Cardiac muscle cell (in vitro differentiated cells and primary cell): ENCODE measurements at regions not wholly inside any gene's neighbourhood (a gene's known extent, or its start where the extent isn't known, plus 50 kb on each side); places are given as distances from the start of the nearest gene placed in this dataset.
A peak's percentile ranks its signal among the peaks of the same experiment; 100 is the strongest.

ENCODE experiments used
- DNase-seq, 2 donors: peaks; one replicate each; pipeline versions ENCODE4 v3.0.0 to v3.0.0-alpha.2; 2010 to 2017; ENCODE audit warnings: low read depth in 1 of 2, low spot score in 1 of 2
- H3K27ac ChIP-seq: fragments of 200-600 bp; sonication (generic); 2 replicates; pipeline ENCODE4 v1.5.1; 2016
- H3K27me3 ChIP-seq: fragments of 200-600 bp; sonication (generic); 2 replicates; pipeline ENCODE4 v1.6.0; 2016; ENCODE audit warnings: control low read depth
- H3K36me3 ChIP-seq: fragments of 200-600 bp; sonication (generic); 2 replicates; pipeline ENCODE4 v1.5.1; 2016; ENCODE audit warnings: control low read depth
- H3K4me1 ChIP-seq: fragments of 200-600 bp; sonication (generic); 2 replicates; pipeline ENCODE4 v1.8.1; 2017; ENCODE audit warnings: low read depth, mild to moderate bottlenecking, mixed run types
- H3K4me3 ChIP-seq: fragments of 200-600 bp; sonication (generic); 2 replicates; pipeline ENCODE4 v1.5.1; 2016; ENCODE audit warnings: mild to moderate bottlenecking
- H3K9me3 ChIP-seq: fragments of 200-600 bp; sonication (generic); 2 replicates; pipeline ENCODE4 v1.5.1; 2017; ENCODE audit warnings: low read depth, mild to moderate bottlenecking, control low read depth
- TF ChIP-seq, protein P1 (sequence below): IDR thresholded peaks from 2 replicates; pipeline ENCODE4 v1.5.1; 2012; ENCODE audit warnings: low read depth, mild to moderate bottlenecking, low read length

DNA sequence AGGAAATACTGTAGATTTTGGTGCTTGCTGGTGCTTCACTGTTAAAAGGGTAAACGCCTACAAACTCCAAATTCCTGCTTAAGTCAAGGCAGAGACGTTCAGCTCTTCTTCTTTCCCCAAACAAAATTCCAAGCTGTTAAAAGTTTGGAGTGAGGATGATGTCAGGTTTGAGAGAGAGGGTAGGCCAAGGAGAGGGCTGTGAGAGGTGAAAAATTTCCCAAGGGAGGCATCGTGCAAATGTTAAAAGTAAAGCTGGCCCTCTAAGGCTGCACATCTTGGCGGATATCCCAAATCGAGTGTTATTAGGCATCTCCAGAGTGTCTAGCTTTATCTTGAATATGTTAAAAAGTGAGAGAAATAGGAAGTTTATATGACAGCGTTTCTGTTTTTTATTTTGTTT, 651.8 kb downstream of the QKI start:
- Histone ChIP-seq H3K27ac (no peak overlapping the region), H3K36me3 (no peaks in the 10 kb centered on the region)
- TF ChIP-seq, protein P1, sequence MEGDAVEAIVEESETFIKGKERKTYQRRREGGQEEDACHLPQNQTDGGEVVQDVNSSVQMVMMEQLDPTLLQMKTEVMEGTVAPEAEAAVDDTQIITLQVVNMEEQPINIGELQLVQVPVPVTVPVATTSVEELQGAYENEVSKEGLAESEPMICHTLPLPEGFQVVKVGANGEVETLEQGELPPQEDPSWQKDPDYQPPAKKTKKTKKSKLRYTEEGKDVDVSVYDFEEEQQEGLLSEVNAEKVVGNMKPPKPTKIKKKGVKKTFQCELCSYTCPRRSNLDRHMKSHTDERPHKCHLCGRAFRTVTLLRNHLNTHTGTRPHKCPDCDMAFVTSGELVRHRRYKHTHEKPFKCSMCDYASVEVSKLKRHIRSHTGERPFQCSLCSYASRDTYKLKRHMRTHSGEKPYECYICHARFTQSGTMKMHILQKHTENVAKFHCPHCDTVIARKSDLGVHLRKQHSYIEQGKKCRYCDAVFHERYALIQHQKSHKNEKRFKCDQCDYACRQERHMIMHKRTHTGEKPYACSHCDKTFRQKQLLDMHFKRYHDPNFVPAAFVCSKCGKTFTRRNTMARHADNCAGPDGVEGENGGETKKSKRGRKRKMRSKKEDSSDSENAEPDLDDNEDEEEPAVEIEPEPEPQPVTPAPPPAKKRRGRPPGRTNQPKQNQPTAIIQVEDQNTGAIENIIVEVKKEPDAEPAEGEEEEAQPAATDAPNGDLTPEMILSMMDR = no peak

DNA sequence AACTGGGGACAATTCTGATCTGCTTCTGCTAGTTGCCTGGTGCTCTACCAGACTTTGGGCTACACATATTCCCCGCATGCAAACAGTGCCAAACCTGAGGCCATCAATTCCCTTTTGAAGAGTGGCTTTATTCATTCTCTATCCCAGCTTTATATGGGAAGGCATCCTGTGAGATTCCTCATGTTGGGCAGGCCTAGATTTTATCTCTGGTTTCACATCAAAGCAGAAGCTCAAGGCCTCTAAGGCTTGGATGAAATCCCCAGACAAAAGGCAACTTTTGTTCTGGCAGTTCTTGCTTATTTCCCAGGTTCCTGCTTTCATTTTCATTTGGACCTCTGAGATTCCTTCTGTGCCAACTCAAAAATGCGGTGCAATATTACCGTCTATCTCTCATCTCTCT, 648.8 kb downstream of the QKI start:
- H3K36me3 ChIP-seq = no peaks in the 10 kb centered on the region
- no peaks in the 10 kb centered on the region for H3K9me3 ChIP-seq
- H3K27me3 ChIP-seq = no peaks in the 10 kb centered on the region
- no peaks in the 10 kb centered on the region for H3K4me1 ChIP-seq
- H3K4me3 ChIP-seq = no peak overlapping the region
- DNase-seq = no peak
- H3K27ac ChIP-seq = no peak overlapping the region
- TF ChIP-seq, protein P1 = no peak

More for the DNA sequence above, 651.8 kb downstream of the QKI start:
- peak in 1 of 2 donors; percentile 37 for DNase-seq
- Histone ChIP-seq H3K27me3 (no peaks in the 10 kb centered on the region), H3K9me3 (no peaks in the 10 kb centered on the region), H3K4me3 (no peak overlapping the region), H3K4me1 (no peaks in the 10 kb centered on the region)

DNA sequence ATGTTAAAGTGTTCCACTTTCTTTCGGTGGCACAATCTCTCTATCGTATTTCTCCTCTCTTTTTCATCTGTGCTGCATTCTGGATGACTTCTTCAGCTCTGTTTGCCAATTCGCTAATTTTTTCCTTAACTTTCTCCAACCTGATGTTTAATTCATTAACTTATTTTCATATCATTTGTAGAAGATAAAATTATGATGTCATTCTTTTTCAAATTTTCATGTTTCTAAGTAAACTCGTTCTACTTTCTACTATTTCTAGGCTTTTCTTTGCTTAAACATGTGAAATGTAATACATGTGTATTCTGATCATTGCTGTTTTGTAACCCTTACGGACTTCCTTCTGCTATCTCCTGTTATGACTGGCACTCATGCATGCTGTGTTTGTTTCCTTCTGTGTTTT, 648.4 kb downstream of the QKI start:
- no peak for DNase-seq
- Histone ChIP-seq H3K4me3 (no peak overlapping the region), H3K27ac (no peak overlapping the region), H3K4me1 (no peaks in the 10 kb centered on the region), H3K36me3 (no peaks in the 10 kb centered on the region), H3K27me3 (no peaks in the 10 kb centered on the region), H3K9me3 (no peaks in the 10 kb centered on the region)
- TF ChIP-seq, protein P1 = no peak

DNA sequence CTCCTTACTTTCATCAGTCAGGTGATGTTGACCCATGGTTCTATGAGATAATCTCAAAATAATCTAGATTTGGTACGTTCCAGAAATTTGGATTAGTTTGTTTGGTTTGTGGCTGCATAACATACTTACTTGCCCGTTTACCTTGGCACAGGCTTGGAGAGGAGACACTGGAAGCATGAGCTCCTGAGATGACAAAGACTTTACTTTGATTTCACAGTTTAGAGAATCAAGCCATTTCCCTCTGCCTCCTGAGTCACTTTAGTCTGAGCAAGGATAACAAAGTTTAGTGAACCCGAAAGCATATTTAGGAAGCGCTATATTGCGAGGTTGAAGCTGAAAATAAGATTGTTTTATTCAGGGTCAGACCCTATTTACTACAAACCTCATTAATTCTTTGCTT, 643.4 kb downstream of the QKI start:
- H3K27me3 ChIP-seq = no peaks in the 10 kb centered on the region
- H3K9me3 ChIP-seq = no peaks in the 10 kb centered on the region
- TF ChIP-seq, protein P1 = no peak
- no peak overlapping the region for H3K4me3 ChIP-seq
- DNase-seq = no peak
- no peak overlapping the region for H3K27ac ChIP-seq
- H3K36me3 ChIP-seq = no peaks in the 10 kb centered on the region
- no peaks in the 10 kb centered on the region for H3K4me1 ChIP-seq

DNA sequence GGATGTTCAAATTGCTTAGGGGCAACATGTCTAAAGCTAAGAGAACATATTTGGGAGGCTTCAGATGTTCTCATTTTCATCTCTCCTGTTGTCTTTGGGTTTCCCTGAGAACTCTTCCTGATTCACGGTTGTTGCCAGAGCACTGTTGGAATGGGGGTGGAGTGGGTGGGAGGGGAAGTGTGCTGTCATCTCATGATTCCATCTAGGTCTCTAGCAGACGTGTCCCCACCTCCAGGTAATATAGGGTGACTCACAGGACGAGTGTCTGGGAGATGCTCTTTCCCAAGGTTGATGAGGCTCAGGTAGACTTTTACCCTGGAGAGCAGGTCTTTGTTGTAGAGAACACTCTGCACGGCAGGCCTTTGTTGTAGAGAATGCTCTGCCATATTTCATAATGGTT, 636.9 kb downstream of the QKI start:
- H3K4me1 ChIP-seq = no peaks in the 10 kb centered on the region
- H3K9me3 ChIP-seq = no peaks in the 10 kb centered on the region
- no peak for DNase-seq
- H3K4me3 ChIP-seq = no peak overlapping the region
- no peaks in the 10 kb centered on the region for H3K27me3 ChIP-seq
- H3K36me3 ChIP-seq = no peaks in the 10 kb centered on the region
- H3K27ac ChIP-seq = no peak overlapping the region
- TF ChIP-seq, protein P1 = no peak

DNA sequence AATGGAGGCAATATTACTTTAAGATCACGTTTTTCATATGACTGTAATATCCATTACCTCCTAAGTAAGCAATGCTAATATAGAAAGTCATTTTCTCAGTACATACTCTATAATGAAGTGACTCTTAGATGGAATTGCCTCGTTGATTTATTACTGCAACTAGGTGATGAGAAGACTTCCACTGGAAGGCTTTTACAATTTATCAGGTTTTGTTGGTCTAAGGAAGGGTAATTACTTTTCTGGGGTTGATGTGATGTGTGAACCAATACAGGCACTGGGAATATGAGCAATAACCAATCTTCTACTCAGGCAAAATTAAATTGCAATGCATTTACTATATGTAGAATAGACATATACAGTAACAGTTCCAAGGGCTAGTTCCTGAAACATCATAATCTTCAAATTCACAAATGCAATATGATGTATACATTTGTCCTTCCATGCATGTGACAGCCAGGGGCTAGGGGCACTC, 635.0 kb downstream of the QKI start:
- TF ChIP-seq, protein P1 = no peak
- Histone ChIP-seq H3K4me1 (no peaks in the 10 kb centered on the region), H3K27ac (no peak overlapping the region), H3K4me3 (no peak overlapping the region), H3K9me3 (no peaks in the 10 kb centered on the region), H3K36me3 (no peaks in the 10 kb centered on the region), H3K27me3 (no peaks in the 10 kb centered on the region)
- no peak for DNase-seq
